Stomach (tissue), 8 donors: ENCODE measurements at regions not wholly inside any gene's neighbourhood (a gene's known extent, or its start where the extent isn't known, plus 50 kb on each side); places are given as distances from the start of the nearest gene placed in this dataset.
"Not testable (repeated sequence)": the region's sequence is repeated elsewhere in the genome, so short reads cannot be mapped to it uniquely, and the experiment has no call there.

Experiments used
- DNase-seq, 2 donors: peaks; one replicate each; pipeline versions ENCODE4 v3.0.0 to v3.0.0-alpha.2; 2013 to 2019
- H3K27ac ChIP-seq, 5 donors: fragments of 200-600 bp in 4 of 5; sonication (generic) in 4 of 5; one replicate each; pipeline ENCODE4 v1.5.1; 2013 to 2019; ENCODE audit warnings: mild to moderate bottlenecking in 1 of 5, moderate library complexity in 1 of 5
- H3K27me3 ChIP-seq, 3 donors: fragments of 200-600 bp; sonication (generic); one replicate each; pipeline ENCODE4 v1.5.1; 2017 to 2019; ENCODE audit warnings: mixed run types in 1 of 3
- H3K36me3 ChIP-seq, 4 donors: fragments of 200-600 bp; sonication (generic); 1 replicate in 3 of 4; 2 replicates in 1 of 4; pipeline ENCODE4 v1.5.1; 2016 to 2019
- H3K4me1 ChIP-seq, 4 donors: fragments of 200-600 bp; sonication (generic); one replicate each; pipeline ENCODE4 v1.5.1; 2016 to 2019
- H3K4me3 ChIP-seq, 4 donors: fragments of 200-600 bp; sonication (generic) in 3 of 4; one replicate each; pipeline ENCODE4 v1.5.1; 2016 to 2019; ENCODE audit warnings: mild to moderate bottlenecking in 1 of 4
- H3K9me3 ChIP-seq, 4 donors: fragments of 200-600 bp; sonication (generic); one replicate each; pipeline ENCODE4 v1.5.1; 2016 to 2019
- CTCF ChIP-seq, 7 experiments: fragments of 450-650 bp in 4 of 7; fragments of 200-600 bp in 3 of 7; sonication (generic) in 3 of 7; IDR thresholded peaks; one replicate each; pipeline ENCODE4 v1.5.1; 2016 to 2019; ENCODE audit warnings: antibody characterized with exemption in 7 of 7, control low read depth in 2 of 7, mild to moderate bottlenecking in 1 of 7
- EP300 ChIP-seq: sonication (generic); formaldehyde crosslinking; IDR thresholded peaks from one replicate; pipeline ENCODE4 v1.6.1; 2017; ENCODE audit warnings: antibody characterized with exemption
- POLR2A ChIP-seq, 4 donors: fragments of 450-650 bp; IDR thresholded peaks; one replicate each; pipeline ENCODE4 v1.6.1; 2016; ENCODE audit warnings: antibody characterized with exemption in 4 of 4, control low read depth in 2 of 4, mild to moderate bottlenecking in 1 of 4, moderate library complexity in 1 of 4
- POLR2AphosphoS5 ChIP-seq, 3 donors: sonication (generic); formaldehyde crosslinking; IDR thresholded peaks; one replicate each; pipeline ENCODE4 v1.6.1; 2016; ENCODE audit warnings: antibody characterized with exemption in 3 of 3
- WGBS, 5 donors: extraction: QIAGEN DNeasy Blood & Tissue Kit in 3 of 5; methylation state at CpG; one replicate each; pipeline versions ENCODE4 v1.1.5 to v1.1.7; 2013 to 2018; 5-methylcytosine and 5-hydroxymethylcytosine counted together
- intact Hi-C: fragments of 100-400 bp; cut with DNase I; formaldehyde crosslinking; loops from one replicate; pipeline ENCODE4 v1.15.1; 2023; ENCODE audit warnings: low total_unique reads
- donor health status: healthy with polysubstance abuse.
- donor health status: Bipolar disorder and iron deficiency.
- donor health status: healthy.

DNA sequence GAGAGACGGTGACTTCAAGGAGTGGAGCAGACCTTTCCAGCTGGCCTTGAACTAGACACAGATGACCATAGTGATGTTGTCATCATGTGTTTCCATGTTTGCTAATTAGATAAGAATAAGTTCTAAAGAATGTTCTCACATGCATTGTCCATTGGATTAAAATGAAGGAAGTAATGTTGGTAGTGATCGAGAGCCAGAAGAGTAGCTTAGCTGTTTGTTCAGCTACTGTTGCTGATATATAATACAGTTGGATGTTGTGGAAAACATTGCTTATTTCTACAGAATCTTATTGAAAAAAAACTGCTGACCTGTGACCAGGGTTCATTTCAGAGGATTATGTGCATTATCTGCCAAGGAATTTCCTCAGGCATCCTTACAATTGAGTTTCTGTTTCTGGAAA lies 249.1 kb upstream of the POGK start:
- intact Hi-C loops = no loop called here
- 88 to 95% (median 93%) methylated on average over 2 of the region's 2 CpGs for WGBS, 5 donors
- no peak overlapping the region for H3K4me3 ChIP-seq
- DNase-seq = no peak
- no peaks in the 10 kb centered on the region for H3K36me3 ChIP-seq
- no peak overlapping the region for H3K27ac ChIP-seq
- no peaks in the 10 kb centered on the region for H3K4me1 ChIP-seq
- H3K27me3 ChIP-seq = no peaks in the 10 kb centered on the region
- TF ChIP-seq POLR2AphosphoS5 (IDR thresholded peaks at IDR 0.05) (no peak), EP300 (no peak)
- no peaks in the 10 kb centered on the region for H3K9me3 ChIP-seq

DNA sequence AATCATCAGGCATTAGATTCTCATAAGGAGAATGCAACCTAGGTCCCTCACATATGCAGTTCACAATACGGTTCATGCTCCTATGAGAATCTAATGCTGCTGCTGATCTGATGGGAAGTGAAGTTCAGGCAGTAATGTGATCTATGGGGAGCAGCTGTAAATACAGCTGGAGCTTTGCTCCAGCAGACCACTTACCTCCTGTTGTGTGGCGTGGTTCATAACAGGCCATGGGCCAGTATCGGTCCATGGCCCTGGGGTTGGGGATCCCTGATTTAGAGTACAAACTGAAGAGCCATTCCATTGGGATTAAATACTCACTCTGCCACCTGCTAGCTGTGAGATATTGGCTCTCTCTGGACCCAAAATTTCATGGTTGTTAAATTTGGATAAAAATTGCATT lies 244.6 kb upstream of the POGK start:
- TF ChIP-seq POLR2AphosphoS5 (IDR thresholded peaks at IDR 0.05) (no peak), CTCF (IDR thresholded peaks at IDR 0.05) (no peak), EP300 (no peak), POLR2A (IDR thresholded peaks at IDR 0.05) (no peak)
- Histone ChIP-seq H3K9me3 (no peaks in the 10 kb centered on the region), H3K36me3 (no peaks in the 10 kb centered on the region), H3K27ac (no peak overlapping the region), H3K27me3 (no peaks in the 10 kb centered on the region), H3K4me3 (no peak overlapping the region), H3K4me1 (no peaks in the 10 kb centered on the region)
- 87 to 98% (median 90%) methylated on average over 3 of the region's 3 CpGs for WGBS, 5 donors
- no peak for DNase-seq
- intact Hi-C loops = no loop called here

DNA sequence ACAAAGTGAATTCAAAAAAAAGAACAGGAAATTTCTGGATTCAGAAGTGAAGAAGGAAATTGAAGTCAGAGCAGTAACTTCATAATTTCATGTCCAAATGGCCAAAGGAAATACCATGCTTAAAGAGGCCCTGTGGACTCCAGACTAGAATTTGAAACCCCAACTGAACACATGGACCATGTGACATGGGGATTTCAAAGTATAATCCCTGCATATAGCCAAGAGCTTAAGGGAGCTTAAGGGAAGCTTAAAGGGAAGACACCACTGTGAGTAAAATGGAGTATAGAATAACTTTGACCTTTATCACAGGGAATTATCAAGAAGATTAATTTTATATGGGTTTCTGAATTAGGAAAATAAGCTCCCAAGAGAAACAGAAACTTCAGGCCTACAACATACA lies 241.8 kb upstream of the POGK start:
- H3K4me1 ChIP-seq = no peaks in the 10 kb centered on the region
- no peak overlapping the region for H3K27ac ChIP-seq
- no peaks in the 10 kb centered on the region for H3K9me3 ChIP-seq
- H3K36me3 ChIP-seq = no peaks in the 10 kb centered on the region
- no peak for DNase-seq
- TF ChIP-seq POLR2A (IDR thresholded peaks at IDR 0.05) (no peak), EP300 (no peak)
- H3K4me3 ChIP-seq = no peak overlapping the region
- H3K27me3 ChIP-seq = no peaks in the 10 kb centered on the region
- intact Hi-C loops = no loop called here

- intact Hi-C loops = no loop called here
- H3K36me3 ChIP-seq = no peaks in the 10 kb centered on the region
- no peaks in the 10 kb centered on the region for H3K9me3 ChIP-seq
- no peaks in the 10 kb centered on the region for H3K4me1 ChIP-seq
- TF ChIP-seq POLR2A (IDR thresholded peaks at IDR 0.05) (no peak), POLR2AphosphoS5 (IDR thresholded peaks at IDR 0.05) (no peak), CTCF (IDR thresholded peaks at IDR 0.05) (no peak), EP300 (no peak)
- 52 to 64% (median 60%) methylated on average over 1 of the region's 1 CpG for WGBS, 5 donors
- H3K4me3 ChIP-seq = no peak overlapping the region
- no peak for DNase-seq
- no peak overlapping the region for H3K27ac ChIP-seq
- no peaks in the 10 kb centered on the region for H3K27me3 ChIP-seq
These were observed 238.7 kb upstream of the POGK start for GRCh38 chr1:166600574-166600973.

- no peak for DNase-seq
- 53 to 64% (median 57%) methylated on average over 5 of the region's 5 CpGs for WGBS, 5 donors
- Histone ChIP-seq H3K27ac (no peak overlapping the region), H3K27me3 (no peaks in the 10 kb centered on the region), H3K4me3 (no peak overlapping the region), H3K9me3 (no peaks in the 10 kb centered on the region), H3K36me3 (no peaks in the 10 kb centered on the region), H3K4me1 (no peaks in the 10 kb centered on the region)
- intact Hi-C loops = no loop called here
- no peak for TF ChIP-seq CTCF (IDR thresholded peaks at IDR 0.05)
- no peak for TF ChIP-seq POLR2AphosphoS5 (IDR thresholded peaks at IDR 0.05)
- TF ChIP-seq EP300 = no peak
- TF ChIP-seq POLR2A (IDR thresholded peaks at IDR 0.05) = no peak
These were observed 237.5 kb upstream of the POGK start for GRCh38 chr1:166601650-166602278.

- H3K9me3 ChIP-seq, intact Hi-C loops, DNase-seq, H3K27me3 ChIP-seq, H3K4me1 ChIP-seq, H3K4me3 ChIP-seq, H3K36me3 ChIP-seq, H3K27ac ChIP-seq: not testable (repeated sequence)
- 82 to 87% (median 85%) methylated on average over 3 of the region's 3 CpGs for WGBS, 5 donors
These were observed 236.5 kb upstream of the POGK start for GRCh38 chr1:166602801-166603200.
